OCI-LY3 (cell line): ENCODE measurements at regions not wholly inside any gene's neighbourhood (a gene's known extent, or its start where the extent isn't known, plus 50 kb on each side); places are given as distances from the start of the nearest gene placed in this dataset.

Source experiments
- H2AFZ ChIP-seq: fragments of 200-600, 300-600 bp; shearing (Covaris generic); 2 replicates; pipeline ENCODE4 v1.6.0; 2014; ENCODE audit warnings: antibody characterized with exemption, low read depth, low read length
- H3K27ac ChIP-seq: fragments of 200-600, 300-600 bp; sonication (generic); 2 replicates; pipeline ENCODE4 v1.5.1; 2014; ENCODE audit warnings: mild to moderate bottlenecking, low read length, moderate library complexity, mixed read lengths
- H3K27me3 ChIP-seq: fragments of 200-600, 300-600 bp; sonication (generic); 2 replicates; pipeline ENCODE4 v1.6.1; 2014; ENCODE audit warnings: low read depth, low read length, mixed read lengths
- H3K36me3 ChIP-seq: fragments of 200-600, 300-600 bp; sonication (generic); replicated peaks from 2 replicates; pipeline ENCODE3; 2014; ENCODE audit warnings: low read depth, low read length, mixed read lengths
- H3K4me1 ChIP-seq: fragments of 300-600, 200-600 bp; sonication (generic); 2 replicates; pipeline ENCODE4 v1.6.1; 2014; ENCODE audit warnings: low read length, mixed read lengths
- H3K4me2 ChIP-seq: fragments of 200-600, 300-600 bp; sonication (generic); 2 replicates; pipeline ENCODE4 v1.6.1; 2014; ENCODE audit warnings: low read length, mixed read lengths
- H3K4me3 ChIP-seq: fragments of 300-600, 200-600 bp; sonication (generic); 2 replicates; pipeline ENCODE4 v1.5.1; 2014; ENCODE audit warnings: antibody characterized with exemption, mild to moderate bottlenecking, low read length, moderate library complexity
- H3K79me2 ChIP-seq: fragments of 300-600, 200-600 bp; shearing (Covaris generic); 2 replicates; pipeline ENCODE4 v1.6.1; 2014; ENCODE audit warnings: mild to moderate bottlenecking, low read length, mixed read lengths
- H3K9ac ChIP-seq: fragments of 300-600, 200-600 bp; shearing (Covaris generic); 2 replicates; pipeline ENCODE4 v1.6.0; 2014; ENCODE audit warnings: mild to moderate bottlenecking, low read length, moderate library complexity
- H3K9me3 ChIP-seq: fragments of 200-600, 300-600 bp; shearing (Covaris generic); 2 replicates; pipeline ENCODE4 v1.6.1; 2014; ENCODE audit warnings: low read length, mixed read lengths; ENCODE audit not compliant: insufficient read depth
- H4K20me1 ChIP-seq: fragments of 200-600, 300-600 bp; sonication (generic); 2 replicates; pipeline ENCODE4 v1.6.1; 2016; ENCODE audit warnings: low read length, mixed read lengths; ENCODE audit not compliant: insufficient read depth
- CTCF ChIP-seq: fragments of 200-600, 300-600 bp; sonication (generic); IDR thresholded peaks from 2 replicates; pipeline ENCODE4 v1.5.1; 2014; ENCODE audit warnings: antibody characterized with exemption, low read length, low read depth
- EZH2phosphoT487 ChIP-seq: fragments of 200-600 bp; shearing (Covaris generic); IDR thresholded peaks from 2 replicates; pipeline ENCODE4 v1.6.1; 2018; ENCODE audit warnings: antibody characterized with exemption, mixed run types, low read depth

- no peak overlapping the region for H2AFZ ChIP-seq
- TF ChIP-seq EZH2phosphoT487 (no peak), CTCF (no peak)
These were observed 135.8 kb upstream of the TMEM72 start for GRCh38 chr10:44775402-44775741.

GRCh38 chr10:44776181-44776580 lies 135.0 kb upstream of the TMEM72 start:
- Histone ChIP-seq H2AFZ (no peak overlapping the region), H3K79me2 (no peaks in the 10 kb centered on the region), H4K20me1 (no peaks in the 10 kb centered on the region), H3K4me1 (no peaks in the 10 kb centered on the region), H3K4me3 (no peak overlapping the region), H3K9ac (no peak overlapping the region), H3K27me3 (no peaks in the 10 kb centered on the region), H3K36me3 (no peaks in the 10 kb centered on the region), H3K4me2 (no peak overlapping the region), H3K27ac (no peak overlapping the region), H3K9me3 (no peaks in the 10 kb centered on the region)
- TF ChIP-seq EZH2phosphoT487 (no peak), CTCF (no peak)

More at GRCh38 chr10:44775402-44775741, 135.8 kb upstream of the TMEM72 start:
- no peak overlapping the region for H3K27ac ChIP-seq
- H3K4me3 ChIP-seq, result no peak overlapping the region
- no peak overlapping the region for H3K9ac ChIP-seq
- H3K4me1 ChIP-seq, result no peaks in the 10 kb centered on the region
- H3K9me3 ChIP-seq, result no peaks in the 10 kb centered on the region
- no peaks in the 10 kb centered on the region for H3K79me2 ChIP-seq
- H3K27me3 ChIP-seq, result no peaks in the 10 kb centered on the region
- no peaks in the 10 kb centered on the region for H3K36me3 ChIP-seq
- H4K20me1 ChIP-seq, result no peaks in the 10 kb centered on the region
- H3K4me2 ChIP-seq, result no peak overlapping the region

- H3K4me3 ChIP-seq, result no peak overlapping the region
- H2AFZ ChIP-seq, result no peak overlapping the region
- H3K27me3 ChIP-seq, result no peaks in the 10 kb centered on the region
- H3K9me3 ChIP-seq, result no peaks in the 10 kb centered on the region
- no peak overlapping the region for H3K4me2 ChIP-seq
- TF ChIP-seq EZH2phosphoT487 (no peak), CTCF (no peak)
- H4K20me1 ChIP-seq, result no peaks in the 10 kb centered on the region
- H3K36me3 ChIP-seq, result no peaks in the 10 kb centered on the region
- no peaks in the 10 kb centered on the region for H3K79me2 ChIP-seq
- no peaks in the 10 kb centered on the region for H3K4me1 ChIP-seq
- H3K27ac ChIP-seq, result no peak overlapping the region
- H3K9ac ChIP-seq, result no peak overlapping the region
These were observed 131.6 kb upstream of the TMEM72 start for GRCh38 chr10:44779511-44779910.

- Histone ChIP-seq H3K4me1 (no peaks in the 10 kb centered on the region), H3K79me2 (no peaks in the 10 kb centered on the region), H3K36me3 (no peaks in the 10 kb centered on the region), H3K27me3 (no peaks in the 10 kb centered on the region), H2AFZ (no peak overlapping the region), H3K4me2 (no peak overlapping the region), H3K4me3 (no peak overlapping the region), H3K9ac (no peak overlapping the region), H3K9me3 (no peaks in the 10 kb centered on the region), H4K20me1 (no peaks in the 10 kb centered on the region), H3K27ac (no peak overlapping the region)
- TF ChIP-seq CTCF (no peak), EZH2phosphoT487 (no peak)
These were observed 130.7 kb upstream of the TMEM72 start for GRCh38 chr10:44780426-44780825.
